NCI-H2227 treated with DMSO at 0.1 percent for 48 hours (cell line): ENCODE measurements at regions not wholly inside any gene's neighbourhood (a gene's known extent, or its start where the extent isn't known, plus 50 kb on each side); places are given as distances from the start of the nearest gene placed in this dataset.
"Not testable (repeated sequence)": the region's sequence is repeated elsewhere in the genome, so short reads cannot be mapped to it uniquely, and the experiment has no call there.

ENCODE experiments used
- DNase-seq: peaks from one replicate; lab custom pipeline; 2025; lab: John Stamatoyannopoulos, UW

GRCh38 chr14:88985654-88986053 lies 161.2 kb downstream of the TTC8 start:
- DNase-seq, result no peak

- no peak for DNase-seq
Observed at GRCh38 chr14:88986146-88986841, 161.8 kb downstream of the TTC8 start.

DNA sequence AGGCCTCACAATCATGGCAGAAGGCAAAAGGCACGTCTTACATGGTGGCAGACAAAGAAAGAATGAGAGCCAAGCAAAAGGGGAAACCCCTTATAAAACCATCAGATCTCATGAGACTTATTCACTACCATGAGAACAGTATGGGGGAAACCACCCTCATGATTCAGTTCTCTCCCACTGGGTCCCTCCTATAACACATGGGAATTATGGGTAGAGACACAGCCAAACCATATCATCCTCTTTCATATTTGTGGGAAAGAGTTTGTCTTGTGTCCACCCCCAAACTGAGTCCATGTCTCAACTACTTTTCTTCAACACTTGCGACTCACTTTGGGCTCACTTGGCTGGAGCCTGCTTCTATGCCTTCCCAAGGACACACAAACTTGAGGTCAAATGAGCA lies 162.5 kb downstream of the TTC8 start:
- not testable (repeated sequence) for DNase-seq

GRCh38 chr14:88987516-88987915 lies 163.1 kb downstream of the TTC8 start:
- no peak for DNase-seq

DNA sequence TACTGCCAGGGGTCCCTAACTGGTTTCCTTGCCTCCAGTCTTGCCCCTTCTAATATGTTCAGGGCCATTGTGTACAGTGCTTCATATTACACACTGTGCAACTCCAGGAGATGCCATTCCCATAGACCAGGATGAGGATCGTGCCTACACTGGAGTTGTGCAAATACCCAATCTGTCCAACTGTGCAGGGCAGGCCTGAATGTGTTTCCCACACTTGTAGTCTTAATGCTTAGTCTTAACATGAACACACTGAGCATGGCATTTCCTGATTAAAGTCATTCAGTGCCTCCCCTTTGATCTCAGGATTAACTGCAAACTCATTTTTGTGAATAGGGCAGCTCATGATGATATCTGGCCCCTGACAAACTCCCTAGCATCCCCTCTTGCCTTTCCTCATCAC lies 165.5 kb downstream of the TTC8 start:
- no peak for DNase-seq

GRCh38 chr14:88990856-88991255 lies 166.4 kb downstream of the TTC8 start:
- DNase-seq, result no peak

DNA sequence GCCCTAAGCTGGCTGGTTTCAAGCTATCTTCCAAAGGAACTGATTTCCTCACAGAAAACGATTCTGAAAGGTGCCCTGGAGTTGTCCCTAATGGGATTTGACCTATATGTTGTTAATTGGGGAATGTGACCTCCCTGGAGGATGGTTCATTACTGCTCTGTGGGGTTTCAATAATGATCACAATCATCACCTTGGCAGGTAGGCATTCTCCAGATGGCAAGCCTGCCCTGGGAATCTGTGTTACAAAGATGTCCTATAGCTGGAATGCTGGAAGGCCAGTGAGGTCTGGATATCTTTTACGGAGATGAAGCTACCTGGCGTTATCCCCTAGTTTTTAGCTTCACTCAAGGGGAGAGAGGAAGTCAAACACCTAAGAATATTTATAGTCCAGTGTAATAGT lies 167.6 kb downstream of the TTC8 start:
- DNase-seq, result no peak

- DNase-seq, result no peak
Observed at GRCh38 chr14:88993946-88994345, 169.5 kb downstream of the TTC8 start.

DNA sequence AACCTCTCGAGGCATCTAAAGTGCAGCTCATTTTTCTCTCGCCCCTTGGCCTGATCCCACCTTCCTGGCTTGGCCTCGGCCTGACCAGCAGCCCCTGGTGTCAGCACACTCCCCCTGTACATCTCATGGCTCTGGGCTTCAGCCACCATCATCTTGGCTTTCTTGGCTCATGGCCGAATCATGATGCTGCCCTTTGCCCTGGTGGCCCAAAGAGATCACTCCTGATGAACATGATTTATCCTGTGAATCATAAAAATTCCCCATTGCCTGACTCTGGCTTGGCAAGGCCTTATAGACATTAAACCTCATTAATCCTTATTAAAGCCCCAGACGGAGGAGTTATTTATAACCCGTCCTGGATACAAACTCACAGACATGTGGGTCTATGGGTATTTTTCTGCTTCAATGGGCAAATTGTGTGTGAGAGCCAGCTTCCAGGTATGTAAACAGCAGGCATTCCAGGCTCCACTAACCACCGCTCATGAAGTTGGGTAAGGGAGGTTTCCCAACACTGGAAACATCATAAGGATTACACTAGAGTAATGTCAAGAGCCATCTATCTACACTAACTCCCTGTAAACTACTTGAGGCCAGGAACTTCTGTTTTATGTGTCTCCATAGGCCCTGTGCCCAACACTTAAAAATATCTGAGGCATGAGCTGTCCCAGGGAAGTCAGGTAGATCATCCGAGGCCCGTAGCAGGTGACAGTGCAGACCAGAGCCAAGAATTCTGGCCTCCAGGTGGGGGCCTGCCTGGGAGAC lies 171.2 kb downstream of the TTC8 start:
- no peak for DNase-seq

DNA sequence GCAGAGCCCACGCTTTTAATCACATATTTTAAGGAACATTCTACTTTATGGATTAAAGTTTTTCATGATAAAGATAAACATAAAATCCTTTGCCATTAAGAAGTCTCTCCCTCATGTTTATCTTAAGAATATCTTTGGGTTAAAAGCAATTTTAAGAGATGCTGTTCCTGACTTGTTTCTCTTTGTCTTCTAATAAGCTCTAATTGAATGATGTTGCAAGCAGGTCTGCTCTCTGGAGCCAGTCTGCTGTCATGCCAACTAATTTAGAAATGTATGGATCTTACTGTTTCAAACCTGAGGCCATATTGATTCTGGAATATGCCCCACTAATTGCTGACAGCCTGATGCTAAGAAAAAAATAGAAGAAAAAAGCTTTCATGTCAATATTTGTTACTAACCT lies 173.6 kb downstream of the TTC8 start:
- no peak for DNase-seq

GRCh38 chr14:88999137-88999536 lies 174.7 kb downstream of the TTC8 start:
- no peak for DNase-seq

GRCh38 chr14:89000007-89000942 lies 175.8 kb downstream of the TTC8 start:
- DNase-seq, result no peak

GRCh38 chr14:89004166-89004565 lies 179.7 kb downstream of the TTC8 start:
- no peak for DNase-seq

DNA sequence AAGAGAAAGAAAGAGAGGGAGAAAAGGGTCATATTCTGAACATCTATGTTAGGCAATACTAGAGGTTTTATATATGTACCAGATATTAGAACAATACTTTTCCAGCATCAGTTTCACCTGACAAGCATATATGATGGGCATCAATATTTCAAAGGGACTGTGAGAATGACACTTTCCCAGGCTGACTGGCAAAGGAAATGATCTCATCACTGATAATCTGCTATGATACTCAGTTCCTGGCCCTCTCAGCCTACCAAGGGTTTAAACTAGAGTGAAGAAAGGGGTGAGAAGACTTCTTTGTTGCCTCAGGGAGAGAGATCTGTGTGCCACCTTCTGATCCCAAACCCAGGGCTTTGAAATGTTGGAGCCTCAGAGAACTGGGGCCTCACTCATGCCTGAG lies 183.5 kb downstream of the TTC8 start:
- no peak for DNase-seq

- no peak for DNase-seq
Observed at GRCh38 chr14:89011355-89012281, 187.2 kb downstream of the TTC8 start.

- no peak for DNase-seq
Observed at GRCh38 chr14:89012282-89013097, 188.0 kb downstream of the TTC8 start.

GRCh38 chr14:89013098-89013504 lies 188.7 kb downstream of the TTC8 start:
- no peak for DNase-seq

DNA sequence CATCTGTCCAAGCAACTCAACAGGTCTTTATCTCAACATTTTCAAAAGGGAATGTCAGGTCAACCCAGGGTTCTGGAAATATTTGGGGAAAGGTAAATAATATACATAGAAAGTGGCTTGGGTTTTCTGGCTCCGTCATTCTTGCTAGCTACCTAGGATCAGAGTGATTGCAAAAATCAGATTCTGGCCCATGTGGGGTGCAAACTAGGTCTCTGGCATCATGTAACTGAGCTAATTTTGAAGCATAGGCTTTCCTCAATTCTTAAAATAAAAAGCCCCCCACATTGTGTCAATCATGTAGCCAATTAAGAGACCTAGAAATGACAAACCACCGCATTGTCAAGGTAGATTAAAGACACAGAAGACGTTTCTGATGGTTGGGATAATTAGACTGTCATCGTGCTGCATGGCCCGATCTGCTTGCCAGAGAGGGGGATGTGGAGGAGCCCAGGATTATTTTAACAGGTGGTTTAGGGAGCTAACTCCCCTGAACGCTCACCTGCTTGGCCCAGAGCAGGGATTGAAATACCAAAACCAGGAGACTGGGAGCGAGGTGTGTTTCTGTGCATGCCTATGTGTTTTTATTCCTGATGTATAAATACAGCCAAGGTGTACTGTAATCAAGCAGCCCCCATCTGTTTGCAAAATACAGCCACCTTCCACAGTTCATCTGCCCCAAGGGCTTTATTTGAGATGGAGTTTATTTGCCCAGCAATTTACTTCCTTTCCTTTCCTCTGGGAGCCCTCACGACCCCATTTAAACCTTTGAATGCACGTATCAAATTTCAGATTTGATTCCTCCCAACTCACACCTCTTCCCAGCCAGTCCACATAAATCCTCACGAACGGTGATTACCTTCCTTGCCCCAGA lies 189.5 kb downstream of the TTC8 start:
- DNase-seq, result peak; percentile 72

DNA sequence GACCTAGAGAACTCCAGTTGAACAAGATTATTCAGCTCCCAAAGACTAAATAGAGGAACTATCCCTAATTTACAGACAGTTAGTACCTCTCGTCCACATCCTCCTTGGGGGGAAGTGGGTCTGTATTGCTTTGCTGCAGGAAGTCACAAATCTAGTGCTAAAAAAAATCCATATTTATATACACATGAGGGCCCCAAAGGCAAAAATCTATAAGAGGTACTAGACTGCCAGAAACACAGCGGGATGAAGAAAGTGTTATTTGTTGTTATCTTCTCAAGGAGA lies 190.1 kb downstream of the TTC8 start:
- no peak for DNase-seq

- no peak for DNase-seq
Observed at GRCh38 chr14:89015016-89015415, 190.6 kb downstream of the TTC8 start.
